ENCODE measurements at regions not wholly inside any gene's neighbourhood (a gene's known extent, or its start where the extent isn't known, plus 50 kb on each side); places are given as distances from the start of the nearest gene placed in this dataset.

GRCh38 chr6:91088515-91088914, 501.6 kb upstream of the MAP3K7 start:
- no peak for DNase-seq (ENCODE audit: low spot score)
- 50% methylated on average over 1 of the region's 1 CpG for WGBS
- TF ChIP-seq HNF4G (IDR thresholded peaks at IDR 0.05) (no peak), ATF3 (IDR thresholded peaks at IDR 0.05) (no peak), EGR1 (IDR thresholded peaks at IDR 0.05; ENCODE audit: low read depth in 2 of 2) (no peak), REST (IDR thresholded peaks at IDR 0.05) (no peak), RAD21 (IDR thresholded peaks at IDR 0.05) (no peak), YY1 (IDR thresholded peaks at IDR 0.05) (no peak), FOXA2 (IDR thresholded peaks at IDR 0.05) (no peak), FOXA1 (IDR thresholded peaks at IDR 0.05) (no peak), ZBTB33 (IDR thresholded peaks at IDR 0.05) (no peak), RXRA (IDR thresholded peaks at IDR 0.05) (no peak), HNF4A (conservative IDR thresholded peaks at IDR 0.05) (no peak)
- TF ChIP-seq, protein P1, sequence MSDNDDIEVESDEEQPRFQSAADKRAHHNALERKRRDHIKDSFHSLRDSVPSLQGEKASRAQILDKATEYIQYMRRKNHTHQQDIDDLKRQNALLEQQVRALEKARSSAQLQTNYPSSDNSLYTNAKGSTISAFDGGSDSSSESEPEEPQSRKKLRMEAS (IDR thresholded peaks at IDR 0.05), result no peak
- Histone ChIP-seq H3K27me3 (ENCODE audit: control insufficient read depth in 4 of 4, insufficient read depth in 4 of 4, low read length in 3 of 4) (no peaks in the 10 kb centered on the region), H3K36me3 (ENCODE audit: control insufficient read depth in 4 of 4, insufficient read depth in 3 of 4, low read depth in 1 of 4, low read length in 3 of 4) (no peaks in the 10 kb centered on the region), H3K27ac (ENCODE audit: low read depth in 1 of 2, low read length in 2 of 2) (no peak overlapping the region), H3K4me3 (ENCODE audit: low read depth in 1 of 3, low read length in 3 of 3) (no peak overlapping the region), H3K4me1 (ENCODE audit: control insufficient read depth in 4 of 4, insufficient read depth in 4 of 4, low read length in 3 of 4) (no peaks in the 10 kb centered on the region), H3K9me3 (ENCODE audit: control insufficient read depth in 4 of 4, low read length in 3 of 4) (no peaks in the 10 kb centered on the region), H3K9ac (ENCODE audit: low read depth in 1 of 2, low read length in 2 of 2) (no peak overlapping the region)

DNA sequence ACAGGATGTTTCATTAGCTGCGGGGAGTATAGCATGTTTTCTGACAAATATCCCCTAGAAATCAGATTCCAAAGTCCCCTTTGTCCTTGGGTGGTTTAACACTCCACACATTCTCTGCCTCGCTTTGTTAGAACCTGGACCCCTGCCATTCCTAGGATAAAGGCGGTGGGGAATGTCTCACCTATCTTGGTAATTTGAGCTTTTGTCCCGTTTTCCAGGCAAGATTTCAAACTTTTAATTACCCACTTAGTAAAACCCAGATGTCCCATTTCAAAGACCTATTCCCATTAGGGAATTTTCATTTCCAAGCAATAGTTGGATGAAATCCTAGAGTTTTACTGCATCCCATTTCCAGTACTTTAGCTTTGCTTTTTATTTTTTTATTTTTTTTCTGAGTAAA, 501.0 kb upstream of the MAP3K7 start:
- no peaks in the 10 kb centered on the region for H3K9me3 ChIP-seq (ENCODE audit: control insufficient read depth in 4 of 4, low read length in 3 of 4)
- DNase-seq (ENCODE audit: low spot score), result no peak
- H3K4me1 ChIP-seq (ENCODE audit: control insufficient read depth in 4 of 4, insufficient read depth in 4 of 4, low read length in 3 of 4), result no peaks in the 10 kb centered on the region
- no peak overlapping the region for H3K4me3 ChIP-seq (ENCODE audit: low read depth in 1 of 3, low read length in 3 of 3)
- 28% methylated on average over 4 of the region's 4 CpGs for WGBS
- H3K36me3 ChIP-seq (ENCODE audit: control insufficient read depth in 4 of 4, insufficient read depth in 3 of 4, low read depth in 1 of 4, low read length in 3 of 4), result no peaks in the 10 kb centered on the region
- TF ChIP-seq, protein P1 (IDR thresholded peaks at IDR 0.05), result no peak
- TF ChIP-seq HNF4G (IDR thresholded peaks at IDR 0.05), result no peak
- no peak for TF ChIP-seq JUND (IDR thresholded peaks at IDR 0.05)
- no peak for TF ChIP-seq ZBTB33 (IDR thresholded peaks at IDR 0.05)
- TF ChIP-seq TAF1 (conservative IDR thresholded peaks at IDR 0.05), result no peak
- no peak for TF ChIP-seq GABPA (IDR thresholded peaks at IDR 0.05 in 1 of 2, conservative IDR thresholded peaks at IDR 0.05 in 1 of 2)
- H3K9ac ChIP-seq (ENCODE audit: low read depth in 1 of 2, low read length in 2 of 2), result no peak overlapping the region
- H3K27ac ChIP-seq (ENCODE audit: low read depth in 1 of 2, low read length in 2 of 2), result no peak overlapping the region
- no peaks in the 10 kb centered on the region for H3K27me3 ChIP-seq (ENCODE audit: control insufficient read depth in 4 of 4, insufficient read depth in 4 of 4, low read length in 3 of 4)

Measured in liver (tissue), 7 donors.